ENCODE measurements at regions not wholly inside any gene's neighbourhood (a gene's known extent, or its start where the extent isn't known, plus 50 kb on each side); places are given as distances from the start of the nearest gene placed in this dataset.

DNA sequence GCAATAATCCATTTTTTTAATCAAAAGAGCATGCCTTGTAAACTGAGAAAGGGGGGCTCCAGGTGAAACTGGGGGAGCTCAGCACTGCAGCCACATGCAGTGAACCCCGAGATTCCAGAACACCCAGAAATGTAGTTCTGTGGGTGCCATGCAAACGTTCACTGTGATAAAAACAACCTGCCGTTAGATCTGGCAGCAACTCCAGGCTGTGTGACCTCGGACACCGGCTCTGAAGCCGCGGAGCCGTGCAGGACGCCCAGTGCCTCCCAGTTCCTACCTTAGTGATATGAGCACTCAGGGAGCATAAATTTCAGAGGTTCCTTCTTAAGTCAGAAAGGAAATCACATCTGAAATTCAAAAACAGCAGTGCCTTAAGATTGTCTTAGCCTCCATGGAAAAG, 85.4 kb upstream of the THBS2 start:
- no peak overlapping the region for H3K4me3 Mint-ChIP-seq
- H3K27me3 Mint-ChIP-seq: peaks cover 8% of the 10 kb centered on the region
- DNase-seq (no peak), ATAC-seq (no peak)
- H3K27ac Mint-ChIP-seq: no peak overlapping the region
- no peaks in the 10 kb centered on the region for H3K4me1 Mint-ChIP-seq
- H3K9me3 Mint-ChIP-seq: no peaks in the 10 kb centered on the region
- no peaks in the 10 kb centered on the region for H3K36me3 Mint-ChIP-seq (ENCODE audit: low read depth)

DNA sequence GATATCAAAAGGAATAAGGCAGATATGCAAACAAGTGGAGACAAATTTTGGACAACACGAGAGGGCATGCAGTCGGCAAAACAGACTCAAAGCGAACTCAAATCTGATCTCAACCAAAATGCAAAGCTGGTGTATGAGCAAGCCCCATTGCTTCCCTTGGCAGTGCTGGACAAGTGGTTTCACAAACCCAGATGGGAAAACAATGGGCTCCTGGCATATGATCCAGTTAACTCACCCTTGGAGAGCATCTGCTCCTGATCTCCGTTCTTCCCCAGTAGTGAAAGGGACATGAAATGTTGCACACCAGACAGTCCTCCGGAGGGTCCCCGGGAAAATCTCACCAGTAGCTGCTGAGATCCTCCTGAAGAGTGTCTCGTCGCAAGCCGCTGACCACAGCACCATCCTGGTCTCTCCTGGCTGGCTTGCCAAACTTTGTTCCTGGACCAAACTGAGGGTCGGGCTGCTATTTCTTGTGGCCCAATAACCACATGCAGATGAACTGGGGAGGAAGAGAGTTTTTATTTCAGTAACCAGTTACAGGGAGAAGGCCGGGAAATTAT, 84.3 kb upstream of the THBS2 start:
- ATAC-seq (no peak), DNase-seq (no peak)
- no peaks in the 10 kb centered on the region for H3K4me1 Mint-ChIP-seq
- H3K9me3 Mint-ChIP-seq: no peaks in the 10 kb centered on the region
- peaks cover 8% of the 10 kb centered on the region for H3K27me3 Mint-ChIP-seq
- H3K27ac Mint-ChIP-seq: no peak overlapping the region
- H3K4me3 Mint-ChIP-seq: no peak overlapping the region
- no peaks in the 10 kb centered on the region for H3K36me3 Mint-ChIP-seq (ENCODE audit: low read depth)

DNA sequence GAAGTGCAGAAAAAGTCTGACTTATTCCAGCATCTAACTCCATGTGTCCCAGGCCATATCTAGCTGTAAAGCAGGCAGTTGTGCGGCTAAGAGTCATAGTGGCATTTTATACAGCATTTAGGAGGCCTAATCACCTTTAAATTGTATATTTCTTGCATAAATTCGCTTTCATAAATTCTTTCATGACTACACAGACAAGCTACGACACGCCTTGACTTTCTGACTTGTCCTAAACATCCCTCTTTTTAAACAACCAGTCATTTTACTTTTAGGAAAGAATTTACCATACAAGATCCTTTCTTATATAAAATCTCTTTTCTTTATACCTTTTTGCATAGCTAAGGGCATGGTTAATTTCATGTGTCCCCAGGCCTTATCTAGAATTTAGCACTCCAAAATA, 81.7 kb upstream of the THBS2 start:
- no peak for ATAC-seq
- Mint-ChIP-seq H3K27ac (no peak overlapping the region), H3K36me3 (ENCODE audit: low read depth) (no peaks in the 10 kb centered on the region), H3K9me3 (no peaks in the 10 kb centered on the region), H3K4me1 (no peaks in the 10 kb centered on the region), H3K4me3 (no peak overlapping the region), H3K27me3 (peaks cover 8% of the 10 kb centered on the region)
- DNase-seq: no peak

DNA sequence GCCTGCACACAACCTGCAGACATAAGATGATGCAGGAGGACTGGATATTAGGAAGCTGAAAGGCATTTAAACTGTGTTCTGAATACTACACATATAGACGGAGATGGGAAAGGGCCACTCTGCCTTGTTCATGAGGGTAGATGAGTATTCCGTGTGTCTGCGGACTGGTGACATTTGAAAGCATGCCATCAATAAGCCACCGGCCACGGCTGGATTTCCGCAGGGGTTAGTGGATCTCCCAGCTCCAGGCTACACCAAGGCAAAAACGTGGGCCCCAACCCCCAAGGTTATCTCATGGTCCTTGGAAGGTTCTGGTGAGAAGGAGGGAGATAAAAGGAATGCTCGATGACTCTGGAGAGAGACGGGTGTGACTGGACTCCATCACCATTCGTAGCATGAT, 78.6 kb upstream of the THBS2 start:
- Mint-ChIP-seq H3K27me3 (peaks cover 3% of the 10 kb centered on the region), H3K27ac (no peak overlapping the region), H3K36me3 (ENCODE audit: low read depth) (no peaks in the 10 kb centered on the region), H3K4me1 (no peaks in the 10 kb centered on the region), H3K9me3 (peaks cover 4% of the 10 kb centered on the region), H3K4me3 (no peak overlapping the region)
- no peak for DNase-seq
- ATAC-seq: no peak

DNA sequence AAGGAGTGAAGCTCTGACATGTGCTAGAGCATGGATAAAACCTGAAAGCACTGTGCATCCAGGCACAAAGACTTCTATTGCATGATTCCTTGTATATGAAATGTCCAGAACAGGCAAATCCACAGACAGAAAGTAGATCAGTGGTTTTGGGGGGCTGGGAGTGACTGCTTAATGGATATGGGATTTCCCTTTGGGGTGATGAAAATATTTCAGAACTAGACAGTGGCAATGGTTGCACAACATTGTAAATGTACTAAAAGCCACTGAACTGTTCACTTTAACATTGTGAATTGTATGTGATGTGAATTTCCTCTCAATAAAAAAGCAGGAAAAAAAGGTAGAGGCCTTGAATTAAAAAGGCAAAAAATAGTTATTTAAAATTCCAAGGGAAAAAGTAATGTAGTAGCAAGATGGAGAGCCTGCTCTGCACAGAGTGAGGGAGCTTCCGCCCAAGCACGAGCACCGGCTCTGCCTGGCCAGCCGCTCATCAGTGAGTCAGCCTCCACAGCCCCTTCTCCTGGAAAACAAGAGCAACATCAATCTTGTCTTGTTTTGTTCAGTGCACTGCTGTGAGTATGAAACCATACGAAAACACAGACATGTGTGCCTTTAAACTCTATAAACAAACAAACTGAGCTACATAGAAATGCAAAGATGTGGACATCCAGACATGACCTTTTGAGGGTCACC, 74.6 kb upstream of the THBS2 start:
- Mint-ChIP-seq H3K4me1 (no peaks in the 10 kb centered on the region), H3K27ac (no peak overlapping the region), H3K4me3 (no peak overlapping the region), H3K36me3 (ENCODE audit: low read depth) (no peaks in the 10 kb centered on the region), H3K27me3 (peaks cover 5% of the 10 kb centered on the region), H3K9me3 (peaks cover 4% of the 10 kb centered on the region)
- DNase-seq (no peak), ATAC-seq (no peak)

DNA sequence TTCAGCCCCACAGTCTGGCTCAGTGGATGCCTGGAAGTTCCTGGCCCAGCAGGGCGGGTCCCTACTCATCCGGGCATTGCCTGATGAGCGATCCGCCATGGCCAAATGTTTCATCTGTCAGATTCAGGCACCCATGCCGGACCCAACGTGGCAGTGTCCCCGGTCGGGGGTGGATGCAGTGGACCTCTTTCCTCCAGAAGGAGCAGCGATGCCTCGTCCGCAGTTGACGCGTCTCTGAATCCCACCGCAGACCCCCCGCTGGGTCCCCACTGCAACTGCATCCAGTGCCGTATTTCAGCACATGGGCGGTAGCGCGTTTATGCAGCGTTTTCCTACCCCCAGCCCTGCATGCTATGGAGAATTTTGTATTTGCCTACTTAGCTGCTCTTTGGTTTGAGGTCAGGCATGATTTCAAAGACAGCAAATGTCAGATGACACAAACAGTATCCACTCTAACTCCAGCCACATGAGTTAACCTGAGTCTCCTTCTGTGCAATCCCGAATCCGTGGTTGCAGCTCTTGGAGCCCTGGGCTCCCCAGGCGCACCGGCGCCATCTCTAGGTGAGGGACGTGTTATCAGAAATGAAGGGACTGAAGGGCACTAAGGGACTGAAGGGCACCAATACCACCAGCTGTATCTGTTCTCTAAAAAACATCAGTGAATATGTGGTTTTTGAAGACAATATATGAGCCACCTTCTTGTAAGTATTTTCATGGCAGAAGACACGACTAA, 72.6 kb upstream of the THBS2 start:
- Mint-ChIP-seq H3K36me3 (ENCODE audit: low read depth) (no peaks in the 10 kb centered on the region), H3K4me3 (no peak overlapping the region), H3K27me3 (peaks cover 5% of the 10 kb centered on the region), H3K27ac (no peak overlapping the region), H3K4me1 (no peaks in the 10 kb centered on the region), H3K9me3 (peaks cover 4% of the 10 kb centered on the region)
- ATAC-seq (no peak), DNase-seq (no peak)

DNA sequence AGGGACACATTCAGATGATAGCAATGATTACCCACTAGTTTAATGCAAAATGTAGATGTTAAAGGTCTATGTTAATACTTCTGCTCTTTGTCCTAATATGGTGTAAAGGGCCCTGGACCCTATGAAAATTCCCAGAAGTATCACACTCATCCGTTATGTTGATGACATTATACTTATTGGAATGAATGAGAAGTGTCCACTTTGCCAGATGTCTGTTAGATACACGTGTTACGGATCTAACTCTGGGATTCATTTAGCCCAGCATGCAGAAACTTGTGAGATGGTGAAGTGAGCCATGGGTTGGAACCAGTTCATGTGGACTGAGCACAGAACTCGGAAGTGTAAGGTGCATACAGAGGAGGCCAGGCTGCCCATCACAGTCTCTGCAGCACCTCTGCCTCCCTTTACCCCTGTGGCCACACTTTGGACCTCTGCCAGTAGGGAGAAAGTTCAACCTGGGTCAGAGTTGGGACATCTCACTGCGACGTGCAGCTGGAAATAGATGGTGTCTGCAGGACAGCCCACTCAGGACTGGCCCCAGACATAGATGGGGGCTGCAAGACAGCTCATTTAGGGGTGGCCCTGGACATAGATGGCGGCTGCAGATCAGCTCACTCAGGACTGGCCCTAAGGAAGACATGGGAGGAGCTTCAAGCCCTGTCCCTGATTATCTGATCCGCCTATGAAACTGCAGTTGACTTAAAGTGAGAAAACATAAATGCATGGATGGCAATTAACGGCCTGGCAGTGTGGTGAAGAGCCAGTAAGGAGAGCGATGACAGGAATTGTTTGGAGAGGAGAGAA, 71.2 kb upstream of the THBS2 start:
- no peak for ATAC-seq
- no peak overlapping the region for H3K27ac Mint-ChIP-seq
- no peak overlapping the region for H3K4me3 Mint-ChIP-seq
- no peaks in the 10 kb centered on the region for H3K4me1 Mint-ChIP-seq
- H3K9me3 Mint-ChIP-seq: peaks cover 4% of the 10 kb centered on the region
- peaks cover 5% of the 10 kb centered on the region for H3K27me3 Mint-ChIP-seq
- H3K36me3 Mint-ChIP-seq (ENCODE audit: low read depth): no peaks in the 10 kb centered on the region
- no peak for DNase-seq

DNA sequence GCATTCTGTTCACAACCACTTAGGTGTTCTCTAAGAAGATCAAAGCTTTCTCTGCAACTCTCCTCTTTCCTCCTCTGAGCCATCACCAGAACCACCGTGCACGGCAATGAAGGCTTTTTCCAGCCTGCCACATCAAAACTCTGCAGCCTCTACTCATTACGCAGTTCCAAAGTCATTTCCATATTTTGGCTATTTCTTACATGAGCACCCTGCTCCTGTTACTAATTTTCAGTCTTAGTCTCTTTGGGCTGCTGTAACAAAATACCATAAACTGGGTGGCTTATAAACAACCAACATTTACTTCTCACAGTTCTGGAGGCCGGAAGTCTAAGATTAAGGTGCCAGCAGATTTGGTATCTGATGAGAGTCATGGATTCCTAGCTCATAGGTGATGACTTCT, 70.4 kb upstream of the THBS2 start:
- H3K36me3 Mint-ChIP-seq (ENCODE audit: low read depth): no peaks in the 10 kb centered on the region
- no peak overlapping the region for H3K4me3 Mint-ChIP-seq
- DNase-seq (no peak), ATAC-seq (no peak)
- H3K4me1 Mint-ChIP-seq: no peaks in the 10 kb centered on the region
- H3K9me3 Mint-ChIP-seq: peaks cover 4% of the 10 kb centered on the region
- H3K27ac Mint-ChIP-seq: no peak overlapping the region
- H3K27me3 Mint-ChIP-seq: peaks cover 5% of the 10 kb centered on the region

DNA sequence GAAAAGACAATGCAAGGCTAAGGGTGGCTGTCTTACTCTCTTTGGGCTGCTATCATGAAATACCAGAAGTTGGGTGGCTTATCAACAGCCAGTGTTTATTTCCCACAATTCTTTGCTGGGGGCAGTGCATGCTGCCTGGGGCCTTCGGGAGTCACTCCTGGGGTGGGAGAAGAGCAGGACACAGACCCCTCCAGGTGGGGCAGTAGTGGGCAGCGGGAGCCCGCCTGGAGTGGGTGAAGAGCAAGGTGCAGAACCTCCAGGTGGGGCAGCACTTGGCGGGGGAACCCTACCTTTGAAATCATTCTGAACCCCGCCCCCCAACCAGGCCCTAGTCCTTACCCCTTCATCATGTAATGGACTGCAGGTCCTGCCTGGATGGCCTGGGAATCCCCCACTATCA, 69.6 kb upstream of the THBS2 start:
- Mint-ChIP-seq H3K27ac (no peak overlapping the region), H3K4me1 (no peaks in the 10 kb centered on the region), H3K27me3 (peaks cover 5% of the 10 kb centered on the region), H3K36me3 (ENCODE audit: low read depth) (no peaks in the 10 kb centered on the region), H3K4me3 (no peak overlapping the region), H3K9me3 (peaks cover 4% of the 10 kb centered on the region)
- ATAC-seq (no peak), DNase-seq (no peak)

DNA sequence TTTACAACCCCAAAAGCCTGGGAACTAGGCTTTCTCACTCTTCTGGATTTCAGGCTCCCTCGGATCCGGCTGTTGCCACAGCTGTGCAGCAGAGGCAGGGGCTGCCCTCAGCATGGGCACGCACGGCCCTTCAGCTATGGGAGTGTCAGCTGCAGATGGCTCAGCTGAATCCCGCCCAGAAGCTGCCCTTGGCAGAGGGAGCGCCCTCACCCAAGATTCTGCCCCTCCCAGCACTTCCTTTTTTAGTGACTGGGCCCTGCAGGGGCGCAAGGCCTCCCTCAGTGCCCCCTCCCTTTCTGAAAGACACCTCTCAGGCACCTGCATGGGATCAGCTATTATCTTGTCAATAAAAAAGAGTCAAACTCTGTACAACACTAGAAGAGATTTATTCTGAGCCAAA, 67.9 kb upstream of the THBS2 start:
- Mint-ChIP-seq H3K4me1 (no peaks in the 10 kb centered on the region), H3K4me3 (no peak overlapping the region), H3K27me3 (peaks cover 5% of the 10 kb centered on the region), H3K36me3 (ENCODE audit: low read depth) (no peaks in the 10 kb centered on the region), H3K9me3 (no peaks in the 10 kb centered on the region), H3K27ac (no peak overlapping the region)
- DNase-seq (no peak), ATAC-seq (no peak)

DNA sequence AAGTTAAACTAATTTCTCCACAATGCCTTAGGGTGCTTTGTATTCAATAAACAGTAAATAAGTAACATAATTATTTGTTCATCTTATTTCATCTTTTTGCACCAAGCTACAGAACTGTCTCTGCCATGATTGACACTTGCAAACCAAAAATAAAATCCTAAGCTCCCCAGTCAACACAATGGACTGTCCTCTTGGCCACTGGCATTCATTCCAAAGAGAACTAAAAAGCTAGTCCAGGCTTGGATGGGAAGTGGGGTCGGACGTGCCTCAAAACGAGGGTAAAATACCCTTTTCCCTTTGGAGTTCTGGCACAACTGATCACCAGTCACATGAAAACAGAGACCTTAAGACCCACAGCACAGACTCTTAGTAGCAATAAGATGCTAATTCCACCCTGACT, 66.4 kb upstream of the THBS2 start:
- DNase-seq (no peak), ATAC-seq (no peak)
- H3K36me3 Mint-ChIP-seq (ENCODE audit: low read depth): no peaks in the 10 kb centered on the region
- no peak overlapping the region for H3K4me3 Mint-ChIP-seq
- no peaks in the 10 kb centered on the region for H3K4me1 Mint-ChIP-seq
- no peak overlapping the region for H3K27ac Mint-ChIP-seq
- H3K9me3 Mint-ChIP-seq: no peaks in the 10 kb centered on the region
- H3K27me3 Mint-ChIP-seq: peaks cover under 1% of the 10 kb centered on the region

DNA sequence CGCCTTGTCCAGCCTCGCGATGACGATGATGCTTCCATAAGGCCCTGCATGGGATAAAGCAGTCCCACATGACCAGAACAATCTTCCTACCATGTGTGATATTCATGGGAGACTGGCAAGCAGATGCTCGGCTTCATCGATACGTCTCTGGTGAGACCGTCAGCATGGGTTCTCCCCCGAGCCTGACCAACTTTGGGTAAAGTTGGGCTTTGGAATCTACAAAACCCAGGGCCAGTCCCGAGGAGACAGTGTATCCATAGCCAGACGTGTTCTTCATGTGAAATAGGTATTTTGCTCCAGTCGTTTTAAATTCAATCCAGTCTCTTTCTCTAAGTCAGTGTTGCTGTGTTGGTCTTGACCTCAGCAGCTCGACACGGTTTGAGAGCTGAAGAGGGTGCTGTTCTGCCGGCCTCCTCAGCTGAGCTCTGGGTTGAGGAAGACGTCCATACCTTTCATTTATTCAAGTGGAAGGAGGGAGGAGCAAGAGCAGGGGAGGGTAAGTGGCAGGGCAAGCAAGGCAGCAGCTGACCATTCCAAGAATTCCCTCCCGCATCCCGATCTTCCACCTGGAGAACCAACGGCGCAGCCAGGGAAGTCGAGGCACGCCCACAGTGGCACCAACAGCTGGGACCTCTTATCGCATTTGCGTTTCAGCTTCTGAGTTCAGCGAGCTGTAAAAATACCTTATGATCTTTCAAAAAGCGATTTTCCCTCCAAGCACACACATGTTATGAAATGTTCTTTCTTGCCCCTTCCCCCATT, 64.0 kb upstream of the THBS2 start:
- H3K27me3 Mint-ChIP-seq: no peaks in the 10 kb centered on the region
- H3K4me1 Mint-ChIP-seq: no peaks in the 10 kb centered on the region
- H3K27ac Mint-ChIP-seq: no peak overlapping the region
- H3K36me3 Mint-ChIP-seq (ENCODE audit: low read depth): no peaks in the 10 kb centered on the region
- no peak overlapping the region for H3K4me3 Mint-ChIP-seq
- H3K9me3 Mint-ChIP-seq: no peaks in the 10 kb centered on the region
- DNase-seq (no peak), ATAC-seq (no peak)

DNA sequence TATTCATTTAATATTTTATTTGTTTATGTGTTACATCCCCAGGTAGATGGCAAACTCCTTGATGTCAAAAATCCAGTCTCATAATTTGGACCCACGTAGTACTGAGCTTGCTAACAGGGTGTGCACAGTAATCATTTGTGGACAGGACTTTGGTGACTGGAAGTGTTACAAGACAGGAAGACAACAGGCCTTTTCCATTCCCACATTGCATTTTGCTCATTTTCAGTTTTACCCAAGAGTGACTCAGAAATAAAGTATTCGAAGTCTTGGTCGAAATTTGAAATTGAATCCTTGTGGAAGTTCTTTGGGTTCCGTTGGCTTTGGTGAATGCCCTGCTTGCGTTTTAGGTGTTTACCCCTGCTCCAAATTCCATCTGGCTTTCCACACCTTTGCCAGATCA, 63.0 kb upstream of the THBS2 start:
- no peaks in the 10 kb centered on the region for H3K4me1 Mint-ChIP-seq
- H3K27me3 Mint-ChIP-seq: no peaks in the 10 kb centered on the region
- no peaks in the 10 kb centered on the region for H3K9me3 Mint-ChIP-seq
- DNase-seq (no peak), ATAC-seq (no peak)
- H3K27ac Mint-ChIP-seq: no peak overlapping the region
- H3K36me3 Mint-ChIP-seq (ENCODE audit: low read depth): no peaks in the 10 kb centered on the region
- no peak overlapping the region for H3K4me3 Mint-ChIP-seq

DNA sequence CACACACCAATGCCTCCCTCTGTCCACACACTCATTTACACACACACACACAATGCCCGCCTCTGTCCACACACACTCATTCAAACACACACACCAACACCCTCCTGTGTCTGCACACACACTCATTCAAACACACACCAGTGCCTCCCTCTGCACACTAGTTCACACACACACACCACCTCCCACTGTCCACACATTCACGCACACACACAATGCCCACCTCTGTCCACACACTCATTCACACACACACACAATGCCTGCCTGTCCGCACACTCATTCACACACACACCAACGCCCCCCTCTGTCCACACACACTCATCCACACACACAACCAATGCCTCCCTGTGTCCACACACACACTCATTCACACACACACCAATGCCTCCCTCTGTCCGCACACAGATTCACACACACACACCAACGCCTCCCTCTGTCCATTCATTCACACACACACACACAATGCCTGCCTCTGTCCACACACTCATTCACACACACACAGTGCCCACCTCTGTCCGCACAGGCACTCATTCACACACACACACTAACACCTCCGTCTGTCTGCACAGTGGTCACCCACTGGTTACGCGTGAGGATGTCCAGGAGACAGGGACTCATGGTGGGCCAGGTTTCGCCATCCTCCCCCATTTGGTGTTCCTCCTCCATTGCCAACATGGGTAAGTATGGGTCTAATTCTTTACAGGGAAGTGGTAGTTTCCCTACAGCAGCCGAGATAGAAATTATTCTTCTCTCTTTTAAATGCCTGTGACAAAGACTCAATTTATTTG, 62.4 kb upstream of the THBS2 start:
- Mint-ChIP-seq H3K4me1 (no peaks in the 10 kb centered on the region), H3K4me3 (no peak overlapping the region), H3K27me3 (no peaks in the 10 kb centered on the region), H3K9me3 (no peaks in the 10 kb centered on the region), H3K27ac (no peak overlapping the region), H3K36me3 (ENCODE audit: low read depth) (no peaks in the 10 kb centered on the region)
- ATAC-seq: no peak
- DNase-seq: no peak

Measured in activated naive CD8-positive, alpha-beta T cell treated with anti-CD3 and anti-CD28 coated beads, Interleukin-2, amount 50 U/mL, for 24 hours (primary cell).